Psoas muscle (tissue), 7 donors: ENCODE measurements at regions not wholly inside any gene's neighbourhood (a gene's known extent, or its start where the extent isn't known, plus 50 kb on each side); places are given as distances from the start of the nearest gene placed in this dataset.
"Not testable (repeated sequence)": the region's sequence is repeated elsewhere in the genome, so short reads cannot be mapped to it uniquely, and the experiment has no call there.

Source experiments
- ATAC-seq, 4 donors: fragments of 200-7000 bp; cut with Tn5 transposase; one replicate each; pipeline ENCODE4 v1.9.1; 2020; ENCODE audit warnings: moderate library complexity in 3 of 4, mild to moderate bottlenecking in 2 of 4
- DNase-seq, 2 donors: peaks; one replicate each; pipeline ENCODE4 v3.0.0-alpha.2; 2020
- H3K27ac ChIP-seq: fragments of 200-600 bp; one replicate; pipeline ENCODE4 v1.8.0; 2022
- H3K27me3 ChIP-seq, 3 donors: fragments of 200-600 bp in 1 of 3; one replicate each; pipeline versions ENCODE4 v1.6.1 to v1.8.0; 2013 to 2022; ENCODE audit warnings: low read length in 2 of 3, mild to moderate bottlenecking in 2 of 3, moderate library complexity in 1 of 3; ENCODE audit not compliant: insufficient read depth in 3 of 3
- H3K36me3 ChIP-seq, 2 donors: fragments of 200-600 bp in 1 of 2; one replicate each; pipeline versions ENCODE4 v1.6.1 to v1.8.0; 2013 to 2022; ENCODE audit warnings: low read depth in 1 of 2, mild to moderate bottlenecking in 1 of 2, moderate library complexity in 1 of 2; ENCODE audit not compliant: insufficient read depth in 1 of 2
- H3K4me1 ChIP-seq: fragments of 200-600 bp; one replicate; pipeline ENCODE4 v1.8.0; 2022
- H3K4me3 ChIP-seq: fragments of 200-600 bp; one replicate; pipeline ENCODE4 v1.8.0; 2022; ENCODE audit warnings: mild to moderate bottlenecking
- H3K9me3 ChIP-seq: fragments of 200-600 bp; one replicate; pipeline ENCODE4 v1.8.0; 2022
- WGBS, 3 donors: extraction: QIAGEN DNeasy Blood & Tissue Kit; methylation state at CpG; one replicate each; pipeline versions ENCODE4 v1.1.6 to v1.1.7; 2013; 5-methylcytosine and 5-hydroxymethylcytosine counted together
- intact Hi-C, 2 donors: fragments of 100-400 bp; cut with DNase I; formaldehyde crosslinking; loops; one replicate each; pipeline versions ENCODE4 v1.11.0 to v1.14.2; 2022
- TF ChIP-seq, protein P1 (sequence below): fragments of 200-600 bp; IDR thresholded peaks from one replicate; pipeline ENCODE4 v1.8.0; 2022; ENCODE audit warnings: antibody characterized with exemption
- donor health status: healthy with polysubstance abuse.
- donor health status: DM: no; HTN: no; CAD: no; lungs with moderate emphysema.
- donor health status: Bipolar disorder and iron deficiency.
- donor health status: healthy.
- donor health status: DM: yes; HTN: yes; CAD: no.
- donor health status: DM: no; HTN: no; CAD: no.
- donor health status: DM: yes; HTN: yes; CAD: no.

DNA sequence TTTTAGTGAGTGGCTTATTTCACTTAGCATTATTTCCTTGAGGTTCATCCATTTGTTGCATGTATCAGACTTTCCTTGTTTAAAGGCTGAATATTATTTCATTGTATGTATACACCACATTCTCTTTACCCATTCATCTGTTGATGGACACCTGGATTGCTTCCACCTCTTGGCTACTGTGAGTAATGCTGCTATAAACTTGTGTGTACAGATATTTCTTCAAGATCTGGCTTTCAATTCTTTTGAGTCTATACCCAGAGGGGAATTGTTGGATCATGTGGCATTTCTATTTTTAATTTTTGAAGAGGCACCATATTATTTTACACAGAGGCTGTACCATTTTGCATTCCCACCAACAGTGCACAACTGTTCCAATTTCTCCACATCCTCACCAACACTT is 313.5 kb downstream of the RPLP1 start:
- no peak overlapping the region for H3K27ac ChIP-seq
- no peak overlapping the region for H3K4me3 ChIP-seq
- DNase-seq = no peak
- peaks cover 0 to 7% (median 0%) of the 10 kb centered on the region in 3 donors for H3K27me3 ChIP-seq
- no peaks in the 10 kb centered on the region for H3K36me3 ChIP-seq
- no peak for ATAC-seq
- H3K9me3 ChIP-seq = peaks cover 6% of the 10 kb centered on the region
- TF ChIP-seq, protein P1, sequence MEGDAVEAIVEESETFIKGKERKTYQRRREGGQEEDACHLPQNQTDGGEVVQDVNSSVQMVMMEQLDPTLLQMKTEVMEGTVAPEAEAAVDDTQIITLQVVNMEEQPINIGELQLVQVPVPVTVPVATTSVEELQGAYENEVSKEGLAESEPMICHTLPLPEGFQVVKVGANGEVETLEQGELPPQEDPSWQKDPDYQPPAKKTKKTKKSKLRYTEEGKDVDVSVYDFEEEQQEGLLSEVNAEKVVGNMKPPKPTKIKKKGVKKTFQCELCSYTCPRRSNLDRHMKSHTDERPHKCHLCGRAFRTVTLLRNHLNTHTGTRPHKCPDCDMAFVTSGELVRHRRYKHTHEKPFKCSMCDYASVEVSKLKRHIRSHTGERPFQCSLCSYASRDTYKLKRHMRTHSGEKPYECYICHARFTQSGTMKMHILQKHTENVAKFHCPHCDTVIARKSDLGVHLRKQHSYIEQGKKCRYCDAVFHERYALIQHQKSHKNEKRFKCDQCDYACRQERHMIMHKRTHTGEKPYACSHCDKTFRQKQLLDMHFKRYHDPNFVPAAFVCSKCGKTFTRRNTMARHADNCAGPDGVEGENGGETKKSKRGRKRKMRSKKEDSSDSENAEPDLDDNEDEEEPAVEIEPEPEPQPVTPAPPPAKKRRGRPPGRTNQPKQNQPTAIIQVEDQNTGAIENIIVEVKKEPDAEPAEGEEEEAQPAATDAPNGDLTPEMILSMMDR = no peak
- H3K4me1 ChIP-seq = no peaks in the 10 kb centered on the region
- intact Hi-C loops = no loop called here

DNA sequence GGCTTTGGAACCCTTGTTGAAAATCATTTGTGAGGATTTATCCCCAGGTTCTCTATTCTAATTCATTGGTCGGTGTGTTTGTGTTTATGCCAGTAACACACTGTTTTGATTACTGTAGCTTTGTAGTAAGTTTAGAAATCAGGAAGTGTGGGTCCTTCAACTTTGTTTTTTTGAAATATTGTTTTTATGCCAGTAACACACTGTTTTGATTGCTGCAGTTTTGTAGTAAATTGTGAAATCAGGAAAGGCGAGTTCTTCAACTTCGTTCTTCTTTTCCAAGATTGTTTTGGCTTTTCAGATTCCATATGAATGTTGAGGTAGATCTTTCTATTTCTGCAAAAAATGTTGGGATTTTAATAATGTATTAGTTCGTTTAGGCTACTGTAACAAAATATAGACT is 314.6 kb downstream of the RPLP1 start:
- intact Hi-C loops = no loop called here
- Histone ChIP-seq H3K4me3 (no peak overlapping the region), H3K27me3 (peaks cover 0 to 7% (median 0%) of the 10 kb centered on the region in 3 donors), H3K4me1 (no peaks in the 10 kb centered on the region), H3K9me3 (peaks cover 6% of the 10 kb centered on the region), H3K36me3 (no peaks in the 10 kb centered on the region), H3K27ac (no peak overlapping the region)
- WGBS, 3 donors = 80 to 84% (median 80%) methylated on average over 4 of the region's 4 CpGs
- DNase-seq = no peak
- ATAC-seq = no peak
- TF ChIP-seq, protein P1 = no peak

DNA sequence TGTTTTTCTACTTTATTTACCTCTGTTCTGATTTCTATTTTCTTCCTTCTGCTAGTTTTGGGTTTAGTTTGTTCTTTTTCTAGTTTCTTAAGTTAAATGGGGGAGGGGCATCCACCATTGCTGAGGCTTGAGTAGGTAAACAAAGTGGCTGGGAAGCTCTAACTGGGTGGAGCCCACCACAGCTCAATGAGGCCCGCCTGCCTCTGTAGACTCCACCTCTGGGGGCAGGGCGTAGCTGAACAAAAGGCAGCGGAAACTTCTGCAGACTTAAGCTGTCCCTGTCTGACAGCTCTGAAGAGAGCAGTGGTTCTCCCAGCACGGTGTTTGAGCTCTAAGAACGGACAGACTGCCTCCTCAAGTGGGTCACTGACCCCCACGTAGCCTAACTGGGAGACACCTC is 316.7 kb downstream of the RPLP1 start:
- ATAC-seq, intact Hi-C loops, DNase-seq, H3K9me3 ChIP-seq, H3K27ac ChIP-seq, H3K4me1 ChIP-seq, H3K36me3 ChIP-seq, H3K27me3 ChIP-seq, H3K4me3 ChIP-seq: not testable (repeated sequence)
- 75 to 82% (median 77%) methylated on average over 6 of the region's 6 CpGs for WGBS, 3 donors

DNA sequence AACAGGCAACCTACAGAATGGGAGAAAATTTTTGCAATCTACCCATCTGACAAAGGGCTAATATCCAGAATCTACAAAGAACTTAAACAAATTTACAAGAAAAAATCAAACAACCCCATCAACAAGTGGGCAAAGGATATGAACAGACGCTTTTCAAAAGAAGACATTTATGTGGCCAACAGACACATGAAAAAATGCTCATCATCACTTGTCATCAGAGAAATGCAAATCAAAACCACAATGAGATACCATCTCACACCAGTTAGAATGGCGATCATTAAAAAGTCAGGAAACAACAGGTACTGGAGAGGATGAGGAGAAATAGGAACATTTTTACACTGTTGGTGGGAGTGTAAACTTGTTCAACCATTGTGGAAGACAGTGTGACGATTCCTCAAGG is 321.6 kb downstream of the RPLP1 start:
- H3K4me3 ChIP-seq, H3K27ac ChIP-seq, H3K27me3 ChIP-seq, H3K36me3 ChIP-seq, ATAC-seq, H3K9me3 ChIP-seq, DNase-seq, intact Hi-C loops, H3K4me1 ChIP-seq: not testable (repeated sequence)
- WGBS, 3 donors = 87 to 94% (median 90%) methylated on average over 3 of the region's 3 CpGs

DNA sequence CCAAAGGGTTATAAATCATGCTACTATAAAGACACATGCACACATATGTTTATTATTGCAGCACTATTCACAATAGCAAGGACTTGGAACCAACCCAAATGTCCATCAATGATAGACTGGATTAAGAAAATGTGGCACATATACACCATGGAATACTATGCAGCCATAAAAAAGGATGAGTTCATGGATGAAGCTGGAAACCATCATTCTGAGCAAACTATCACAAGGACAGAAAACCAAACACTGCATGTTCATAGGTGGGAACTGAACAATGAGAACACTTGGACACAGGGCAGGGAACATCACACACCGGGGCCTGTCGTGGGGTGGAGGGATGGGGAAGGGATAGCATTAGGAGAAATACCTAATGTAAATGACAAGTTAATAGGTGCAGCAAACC is 322.1 kb downstream of the RPLP1 start:
- 94 to 100% (median 98%) methylated on average over 2 of the region's 2 CpGs for WGBS, 3 donors
- ATAC-seq, intact Hi-C loops: not testable (repeated sequence)

DNA sequence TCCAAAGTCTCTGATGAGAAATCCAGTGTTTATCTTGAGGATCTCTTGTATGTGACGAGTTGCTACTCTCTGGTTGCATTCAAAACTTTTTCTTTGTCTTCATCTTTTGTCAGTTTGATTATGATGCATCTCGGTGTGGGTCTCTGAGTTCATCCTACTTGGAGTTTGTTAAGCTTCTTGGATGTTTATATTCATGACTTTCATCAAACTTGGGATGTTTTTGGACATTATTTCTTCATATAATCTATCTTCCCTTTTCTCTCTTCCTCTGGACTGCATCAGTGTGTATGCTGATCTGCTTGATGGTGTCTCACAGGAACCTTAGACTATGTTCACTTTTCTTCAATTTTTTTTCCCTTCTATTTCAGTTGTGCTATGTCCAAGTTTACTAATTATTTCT is 320.4 kb downstream of the TLE3 start:
- intact Hi-C loops = no loop called here
- 88 to 95% (median 94%) methylated on average over 2 of the region's 2 CpGs for WGBS, 3 donors
- ATAC-seq = no peak
- no peaks in the 10 kb centered on the region for H3K4me1 ChIP-seq
- TF ChIP-seq, protein P1 = no peak
- no peak overlapping the region for H3K27ac ChIP-seq
- H3K27me3 ChIP-seq = no peaks in the 10 kb centered on the region
- H3K4me3 ChIP-seq = no peak overlapping the region
- H3K36me3 ChIP-seq = no peaks in the 10 kb centered on the region
- no peaks in the 10 kb centered on the region for H3K9me3 ChIP-seq
- DNase-seq = no peak

More for the DNA sequence above, 322.1 kb downstream of the RPLP1 start:
- DNase-seq, H3K36me3 ChIP-seq, H3K4me1 ChIP-seq, H3K27ac ChIP-seq, H3K9me3 ChIP-seq, H3K27me3 ChIP-seq, H3K4me3 ChIP-seq: not testable (repeated sequence)
